Endothelial cell (in vitro differentiated cells): ENCODE measurements at regions not wholly inside any gene's neighbourhood (a gene's known extent, or its start where the extent isn't known, plus 50 kb on each side); places are given as distances from the start of the nearest gene placed in this dataset.

Experiments
- DNase-seq: peaks from one replicate; pipeline ENCODE4 v3.0.0; 2021; ENCODE audit warnings: low spot score
- H3K27ac Mint-ChIP-seq: one replicate; pipeline ENCODE4 v1.8.0; 2021; ENCODE audit warnings: mixed read lengths, inconsistent platforms; ENCODE audit not compliant: unreplicated experiment
- H3K27me3 Mint-ChIP-seq: one replicate; pipeline ENCODE4 v1.8.0; 2021; ENCODE audit warnings: mild to moderate bottlenecking, moderate library complexity, mixed read lengths, inconsistent platforms; ENCODE audit not compliant: unreplicated experiment
- H3K36me3 Mint-ChIP-seq: one replicate; pipeline ENCODE4 v1.8.0; 2021; ENCODE audit warnings: mild to moderate bottlenecking, low read depth, mixed read lengths, inconsistent platforms; ENCODE audit not compliant: unreplicated experiment
- H3K4me1 Mint-ChIP-seq: one replicate; pipeline ENCODE4 v1.8.0; 2021; ENCODE audit warnings: mild to moderate bottlenecking, mixed read lengths, inconsistent platforms; ENCODE audit not compliant: unreplicated experiment
- H3K4me3 Mint-ChIP-seq: one replicate; pipeline ENCODE4 v1.8.0; 2021; ENCODE audit warnings: mild to moderate bottlenecking, mixed read lengths, inconsistent platforms; ENCODE audit not compliant: unreplicated experiment
- H3K9me3 Mint-ChIP-seq: one replicate; pipeline ENCODE4 v1.8.0; 2021; ENCODE audit warnings: mixed read lengths, inconsistent platforms; ENCODE audit not compliant: unreplicated experiment
- TF ChIP-seq, protein P1 (sequence below): fragments of 200-600 bp; sonication (generic); IDR thresholded peaks from one replicate; pipeline ENCODE4 v1.5.0; 2021; ENCODE audit warnings: antibody characterized with exemption; ENCODE audit not compliant: unreplicated experiment

DNA sequence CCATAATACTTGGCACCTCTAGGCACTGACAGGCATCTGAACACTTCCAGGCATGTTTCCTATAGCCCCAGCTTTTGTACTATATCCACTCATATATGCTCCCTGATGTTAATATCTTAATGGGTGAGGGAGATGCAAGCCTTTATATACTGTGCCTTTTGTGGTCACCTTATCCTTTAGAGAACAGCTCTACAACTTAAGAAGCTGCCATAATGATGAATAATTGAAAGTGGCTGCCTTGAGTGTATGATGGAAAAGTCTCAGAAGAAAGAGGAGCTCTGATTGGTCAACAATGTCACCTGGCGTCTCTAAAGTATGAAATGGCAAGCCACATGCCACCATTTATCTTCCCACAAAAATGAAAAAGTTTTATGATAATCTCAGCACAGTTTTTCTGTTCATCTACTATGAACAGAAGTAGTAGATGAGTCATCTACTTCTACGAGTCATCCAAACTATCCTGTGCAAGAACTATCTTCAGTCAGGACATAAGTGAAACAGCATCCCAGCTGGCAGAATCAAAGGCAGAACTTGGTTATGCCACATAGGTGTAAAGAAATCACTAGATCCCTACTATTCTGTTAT is 997.9 kb upstream of the CELF4 start:
- Mint-ChIP-seq H3K4me3 (no peak overlapping the region), H3K27ac (no peak overlapping the region), H3K4me1 (no peaks in the 10 kb centered on the region), H3K36me3 (peaks cover 4% of the 10 kb centered on the region), H3K9me3 (no peaks in the 10 kb centered on the region), H3K27me3 (peaks cover 8% of the 10 kb centered on the region)
- DNase-seq: no peak
- TF ChIP-seq, protein P1, sequence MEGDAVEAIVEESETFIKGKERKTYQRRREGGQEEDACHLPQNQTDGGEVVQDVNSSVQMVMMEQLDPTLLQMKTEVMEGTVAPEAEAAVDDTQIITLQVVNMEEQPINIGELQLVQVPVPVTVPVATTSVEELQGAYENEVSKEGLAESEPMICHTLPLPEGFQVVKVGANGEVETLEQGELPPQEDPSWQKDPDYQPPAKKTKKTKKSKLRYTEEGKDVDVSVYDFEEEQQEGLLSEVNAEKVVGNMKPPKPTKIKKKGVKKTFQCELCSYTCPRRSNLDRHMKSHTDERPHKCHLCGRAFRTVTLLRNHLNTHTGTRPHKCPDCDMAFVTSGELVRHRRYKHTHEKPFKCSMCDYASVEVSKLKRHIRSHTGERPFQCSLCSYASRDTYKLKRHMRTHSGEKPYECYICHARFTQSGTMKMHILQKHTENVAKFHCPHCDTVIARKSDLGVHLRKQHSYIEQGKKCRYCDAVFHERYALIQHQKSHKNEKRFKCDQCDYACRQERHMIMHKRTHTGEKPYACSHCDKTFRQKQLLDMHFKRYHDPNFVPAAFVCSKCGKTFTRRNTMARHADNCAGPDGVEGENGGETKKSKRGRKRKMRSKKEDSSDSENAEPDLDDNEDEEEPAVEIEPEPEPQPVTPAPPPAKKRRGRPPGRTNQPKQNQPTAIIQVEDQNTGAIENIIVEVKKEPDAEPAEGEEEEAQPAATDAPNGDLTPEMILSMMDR: no peak

DNA sequence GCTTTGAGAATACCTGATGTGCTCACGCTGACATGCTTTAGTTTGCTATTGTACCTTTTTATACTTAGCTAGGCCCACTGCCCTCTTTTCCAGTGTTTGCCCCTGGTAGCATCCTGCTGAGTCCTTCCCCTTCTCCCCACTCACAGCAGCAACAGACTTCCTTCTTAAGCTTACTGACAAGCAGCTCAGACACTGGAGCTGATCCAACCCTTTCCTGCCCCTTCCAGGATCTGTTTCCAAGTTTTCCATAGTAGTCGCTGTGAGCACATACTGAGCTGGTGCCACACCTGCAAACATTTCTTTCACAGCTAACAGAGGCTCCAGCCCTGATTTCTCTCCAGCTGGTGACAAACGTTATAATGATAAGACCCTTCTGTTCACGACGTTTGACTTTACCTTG is 991.4 kb upstream of the CELF4 start:
- Mint-ChIP-seq H3K36me3 (no peaks in the 10 kb centered on the region), H3K4me1 (peaks cover 4% of the 10 kb centered on the region), H3K27me3 (no peaks in the 10 kb centered on the region), H3K4me3 (no peak overlapping the region), H3K9me3 (no peaks in the 10 kb centered on the region), H3K27ac (no peak overlapping the region)
- TF ChIP-seq, protein P1: no peak
- DNase-seq: peak; percentile 6

DNA sequence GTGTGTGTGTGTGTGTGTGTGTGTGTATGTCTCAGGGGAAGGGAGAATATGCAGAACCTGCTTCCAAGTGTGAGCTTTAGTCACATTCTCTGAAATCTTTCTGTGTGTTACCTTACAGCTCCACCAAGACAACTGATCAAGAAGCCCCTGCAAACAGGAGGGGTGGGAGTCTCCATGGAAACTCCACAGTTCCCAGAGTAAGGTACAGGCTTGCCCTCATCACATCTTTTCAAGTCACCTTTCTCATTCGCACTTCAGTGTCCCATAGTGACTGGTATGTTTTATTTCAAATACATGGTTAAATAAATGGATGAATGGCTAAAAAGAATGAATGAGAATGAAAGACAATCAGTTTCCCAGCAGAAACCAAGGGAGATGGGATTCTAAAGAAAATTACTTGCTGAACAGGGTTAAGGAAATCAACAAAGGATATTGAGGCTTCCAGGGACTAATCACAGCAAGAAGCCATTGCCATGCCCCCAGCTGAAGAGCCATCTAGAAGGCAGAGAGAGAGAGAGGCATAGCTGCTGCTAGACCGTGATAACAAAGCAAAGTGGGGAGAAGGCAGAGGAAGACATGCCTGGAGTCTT is 987.2 kb upstream of the CELF4 start:
- no peaks in the 10 kb centered on the region for H3K9me3 Mint-ChIP-seq
- H3K4me1 Mint-ChIP-seq: peaks cover 4% of the 10 kb centered on the region

DNA sequence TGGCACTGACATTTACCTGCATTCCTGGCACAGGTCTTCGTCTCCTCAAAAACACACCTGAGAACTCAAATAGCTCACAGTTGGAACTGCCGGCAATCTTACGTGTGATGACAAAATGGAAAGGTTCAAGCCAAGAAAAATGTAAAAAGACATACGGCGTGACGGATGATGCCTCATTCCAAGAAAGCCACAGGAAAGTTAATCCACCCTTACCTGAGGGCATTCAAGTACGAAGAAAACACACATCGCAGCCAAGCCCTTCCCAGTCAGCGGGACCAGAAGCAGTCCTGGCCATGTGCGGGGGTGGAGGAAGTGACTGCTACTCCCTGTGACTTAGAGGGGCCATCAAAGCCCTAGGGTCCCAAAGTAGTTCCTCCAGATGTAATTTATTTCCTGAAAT is 986.3 kb upstream of the CELF4 start:
- H3K27ac Mint-ChIP-seq: no peak overlapping the region
- DNase-seq: no peak
- TF ChIP-seq, protein P1: no peak
- no peaks in the 10 kb centered on the region for H3K27me3 Mint-ChIP-seq
- H3K9me3 Mint-ChIP-seq: no peaks in the 10 kb centered on the region
- H3K36me3 Mint-ChIP-seq: no peaks in the 10 kb centered on the region
- H3K4me1 Mint-ChIP-seq: no peaks in the 10 kb centered on the region
- no peak overlapping the region for H3K4me3 Mint-ChIP-seq

More for the DNA sequence above, 987.2 kb upstream of the CELF4 start:
- H3K4me3 Mint-ChIP-seq: no peak overlapping the region
- no peak overlapping the region for H3K27ac Mint-ChIP-seq
- no peaks in the 10 kb centered on the region for H3K36me3 Mint-ChIP-seq
- H3K27me3 Mint-ChIP-seq: no peaks in the 10 kb centered on the region
- TF ChIP-seq, protein P1: no peak
- no peak for DNase-seq

DNA sequence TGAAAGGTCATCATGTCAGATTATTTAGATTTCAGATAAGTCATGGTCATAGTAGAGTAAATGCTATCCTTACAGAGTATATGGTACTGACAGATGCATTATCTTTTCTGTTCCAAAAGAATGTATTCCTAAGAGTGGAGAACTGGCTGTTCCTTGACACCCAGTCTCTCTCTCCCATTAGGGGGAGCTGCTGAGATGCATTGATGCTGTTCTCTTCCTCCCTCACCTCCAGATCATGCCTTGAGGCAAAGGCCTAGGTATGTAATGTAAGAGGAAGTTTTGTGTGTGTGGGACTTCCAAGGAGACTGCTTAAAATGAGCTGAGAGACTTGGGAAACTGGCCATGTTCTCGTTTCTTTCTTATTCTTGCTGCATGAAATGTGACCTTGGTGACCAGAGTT is 979.5 kb upstream of the CELF4 start:
- H3K27me3 Mint-ChIP-seq: no peaks in the 10 kb centered on the region
- no peaks in the 10 kb centered on the region for H3K36me3 Mint-ChIP-seq
- H3K4me3 Mint-ChIP-seq: no peak overlapping the region
- DNase-seq: peak; percentile 57
- TF ChIP-seq, protein P1: no peak
- H3K4me1 Mint-ChIP-seq: no peaks in the 10 kb centered on the region
- no peak overlapping the region for H3K27ac Mint-ChIP-seq
- H3K9me3 Mint-ChIP-seq: no peaks in the 10 kb centered on the region
